Activated CD8-positive, alpha-beta T cell treated with anti-CD3 and anti-CD28 coated beads, Interleukin-2, amount 10 ng/mL, durations not matched to agents 7 days and 5 days (primary cell): ENCODE measurements at regions not wholly inside any gene's neighbourhood (a gene's known extent, or its start where the extent isn't known, plus 50 kb on each side); places are given as distances from the start of the nearest gene placed in this dataset.
"Not testable (repeated sequence)": the region's sequence is repeated elsewhere in the genome, so short reads cannot be mapped to it uniquely, and the experiment has no call there.

Experiments used
- ATAC-seq: fragments of 150-1000 bp; cut with Tn5 transposase; one replicate; pipeline ENCODE4 v1.10.0; 2021; ENCODE audit warnings: moderate library complexity
- CTCF ChIA-PET: fragments of 350-600 bp; sonication (Branson Sonifier 250); formaldehyde crosslinking; loops from one replicate; lab custom pipeline; 2021; ENCODE audit warnings: antibody characterized with exemption; lab: Charles Lee
- POLR2A ChIA-PET: fragments of 350-600 bp; sonication (Branson Sonifier 250); formaldehyde crosslinking; loops from one replicate; lab custom pipeline; 2021; ENCODE audit warnings: antibody characterized with exemption; lab: Charles Lee
- DNase-seq: peaks from one replicate; pipeline ENCODE4 v3.0.0-alpha.2; 2020
- H3K27ac Mint-ChIP-seq: one replicate; pipeline ENCODE4 v1.8.0; 2021; ENCODE audit warnings: mild to moderate bottlenecking, mixed read lengths
- H3K27me3 Mint-ChIP-seq: one replicate; pipeline ENCODE4 v1.8.0; 2021; ENCODE audit warnings: low read depth, mixed read lengths
- H3K36me3 Mint-ChIP-seq: one replicate; pipeline ENCODE4 v1.8.0; 2021; ENCODE audit warnings: low read depth, mixed read lengths
- H3K4me1 Mint-ChIP-seq: one replicate; pipeline ENCODE4 v1.8.0; 2021; ENCODE audit warnings: low read depth, mixed read lengths
- H3K4me3 Mint-ChIP-seq: one replicate; pipeline ENCODE4 v1.8.0; 2021; ENCODE audit warnings: mild to moderate bottlenecking, mixed read lengths
- H3K9me3 Mint-ChIP-seq: one replicate; pipeline ENCODE4 v1.8.0; 2022; ENCODE audit warnings: mixed read lengths; ENCODE audit not compliant: insufficient read depth

DNA sequence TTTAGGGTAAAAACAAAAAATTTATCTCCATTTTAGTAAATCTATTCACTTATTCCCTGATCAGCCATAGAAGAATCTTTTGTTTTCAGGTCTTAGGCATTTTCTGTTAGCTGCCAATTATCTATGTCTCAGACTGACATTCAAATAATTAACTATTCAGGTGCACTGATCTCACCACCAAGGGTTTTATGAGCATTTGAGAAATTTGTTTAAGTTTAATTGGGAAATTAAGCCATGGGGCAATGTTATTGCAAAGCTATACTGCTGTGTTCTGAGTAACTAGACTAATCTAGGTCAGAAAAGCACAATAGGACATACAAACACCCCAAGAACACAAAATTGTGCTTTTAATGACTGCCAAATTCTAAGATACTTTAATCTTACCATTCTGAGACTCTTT is 210.7 kb upstream of the EDNRB start:
- ChIA-PET POLR2A (no interaction called here), CTCF (interaction anchor here (2.2 to 2.8 kb wide), 2 partner anchors 8 to 9 kb away, joined by 5 to 12 read pairs; no protein-coding TSS in a partner anchor)
- Mint-ChIP-seq H3K4me1 (no peaks in the 10 kb centered on the region), H3K27me3 (peaks cover 8% of the 10 kb centered on the region), H3K27ac (no peak overlapping the region), H3K4me3 (no peak overlapping the region), H3K36me3 (no peaks in the 10 kb centered on the region), H3K9me3 (no peaks in the 10 kb centered on the region)
- DNase-seq (no peak), ATAC-seq (no peak)

DNA sequence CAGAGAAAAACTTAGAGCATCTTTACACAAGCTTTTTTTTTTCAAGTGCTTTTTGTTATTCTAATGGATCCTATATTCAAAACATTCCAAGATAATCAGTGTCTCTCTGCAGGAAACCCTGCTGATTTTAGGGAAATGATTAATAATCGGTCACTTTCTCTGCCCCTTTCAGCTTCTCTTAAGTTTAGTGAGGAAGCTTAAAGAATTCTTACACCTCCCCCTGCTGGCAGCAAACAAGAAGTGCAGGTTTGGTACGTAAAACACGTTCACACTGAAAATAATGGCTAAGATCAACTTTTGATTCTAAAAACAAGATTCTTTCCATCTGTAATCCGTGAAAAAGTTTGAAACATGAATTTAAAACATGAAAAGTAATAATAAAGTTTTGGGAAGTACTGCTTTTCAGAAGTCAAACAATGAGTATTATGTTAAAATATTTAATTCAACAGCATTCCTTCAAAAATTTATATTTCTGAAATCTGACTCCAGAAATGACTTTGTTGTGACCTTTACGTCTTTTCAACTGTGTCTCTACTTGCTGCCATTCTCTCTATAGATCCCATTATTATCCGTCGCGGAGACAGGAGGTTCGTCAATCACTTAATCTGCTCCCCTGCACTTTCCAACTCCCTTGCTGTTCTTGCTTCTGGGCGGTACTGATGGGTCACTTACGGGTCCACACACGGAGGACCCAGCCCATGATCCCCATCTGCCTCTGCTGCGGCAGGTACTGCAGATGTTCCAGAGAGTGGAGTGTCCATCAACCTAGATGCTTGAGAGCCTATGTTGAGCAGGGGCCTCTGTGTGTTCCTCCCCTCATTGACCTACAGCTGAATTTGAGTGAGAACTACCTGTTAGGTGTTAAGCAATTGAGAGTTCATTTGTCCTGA is 203.1 kb upstream of the EDNRB start:
- no peak overlapping the region for H3K27ac Mint-ChIP-seq
- peaks cover 2% of the 10 kb centered on the region for H3K4me1 Mint-ChIP-seq
- no peaks in the 10 kb centered on the region for H3K9me3 Mint-ChIP-seq
- DNase-seq, result peak; percentile 54
- CTCF ChIA-PET, result interaction anchor here (0.6 to 2.3 kb wide), 26 partner anchors 9 to 1023 kb away, joined by 3 to 22 read pairs (median 4); no protein-coding TSS in a partner anchor
- ATAC-seq, result no peak
- POLR2A ChIA-PET, result no interaction called here
- H3K36me3 Mint-ChIP-seq, result no peaks in the 10 kb centered on the region
- no peak overlapping the region for H3K4me3 Mint-ChIP-seq
- peaks cover 7% of the 10 kb centered on the region for H3K27me3 Mint-ChIP-seq

DNA sequence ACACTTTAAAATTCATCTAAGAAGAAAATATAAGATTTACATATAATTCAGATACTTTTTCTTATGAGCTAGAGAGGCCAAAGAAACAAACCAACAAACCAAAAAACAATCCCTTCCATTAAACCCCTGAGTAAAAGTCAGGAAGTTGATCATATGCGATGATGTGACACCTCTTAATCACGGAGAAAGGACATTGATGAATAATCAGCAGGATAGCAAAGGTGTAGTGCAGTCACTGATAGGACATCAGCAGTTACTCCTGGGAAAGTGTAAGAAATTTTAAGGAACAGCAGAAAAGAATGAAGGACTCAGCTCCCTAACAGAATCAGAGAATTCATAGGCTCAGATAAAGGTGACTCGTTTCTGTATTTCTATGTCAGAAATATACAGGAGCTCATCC is 202.4 kb upstream of the EDNRB start:
- H3K27ac Mint-ChIP-seq, result no peak overlapping the region
- no peak overlapping the region for H3K4me3 Mint-ChIP-seq
- H3K36me3 Mint-ChIP-seq, result no peaks in the 10 kb centered on the region
- H3K4me1 Mint-ChIP-seq, result peaks cover 2% of the 10 kb centered on the region
- ChIA-PET POLR2A (no interaction called here), CTCF (interaction anchor here (0.6 to 2.3 kb wide), 26 partner anchors 9 to 1024 kb away, joined by 3 to 22 read pairs (median 4); no protein-coding TSS in a partner anchor)
- peaks cover 7% of the 10 kb centered on the region for H3K27me3 Mint-ChIP-seq
- ATAC-seq, result no peak
- no peaks in the 10 kb centered on the region for H3K9me3 Mint-ChIP-seq
- no peak for DNase-seq

DNA sequence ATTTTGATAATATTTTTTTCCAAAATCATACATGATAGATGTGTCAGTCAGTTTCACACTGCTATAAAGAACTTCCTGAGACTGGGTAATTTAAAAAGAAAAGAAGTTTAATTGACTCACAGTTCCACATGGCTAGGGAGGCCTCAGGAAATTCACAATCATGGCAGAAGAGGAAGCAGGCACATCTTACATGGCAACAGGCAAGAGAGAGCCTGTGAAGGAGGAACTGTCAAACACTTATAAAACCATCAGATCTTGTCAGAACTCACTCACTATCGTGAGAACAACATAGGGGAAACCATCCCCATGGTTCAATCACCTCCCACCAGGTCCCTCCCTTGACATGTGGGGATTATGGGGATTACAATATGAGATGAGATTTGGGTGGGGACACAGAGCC is 201.5 kb upstream of the EDNRB start:
- H3K4me3 Mint-ChIP-seq, ATAC-seq, H3K27ac Mint-ChIP-seq, POLR2A ChIA-PET, H3K4me1 Mint-ChIP-seq, H3K36me3 Mint-ChIP-seq, H3K9me3 Mint-ChIP-seq, DNase-seq, H3K27me3 Mint-ChIP-seq: not testable (repeated sequence)
- CTCF ChIA-PET, result interaction anchor here (1.6 to 1.7 kb wide), 3 partner anchors 18 to 340 kb away, joined by 7 to 19 read pairs (median 8); no protein-coding TSS in a partner anchor

DNA sequence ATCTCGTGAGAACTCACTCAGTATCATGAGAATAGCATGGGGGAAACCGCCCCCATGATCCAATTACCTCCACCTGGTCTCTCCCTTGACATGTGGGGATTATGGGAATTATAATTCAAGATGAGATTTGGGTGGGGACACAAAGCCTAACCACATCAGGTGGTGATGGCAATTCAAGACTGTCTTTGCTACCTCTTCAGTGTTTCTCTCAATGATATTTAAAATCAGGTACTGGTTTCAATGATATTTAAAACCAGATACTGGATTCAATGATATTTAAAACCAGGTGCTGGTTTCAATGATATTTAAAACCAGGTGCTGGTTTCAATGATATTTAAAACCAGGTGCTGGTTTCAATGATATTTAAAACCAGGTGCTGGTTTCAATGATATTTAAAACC is 198.4 kb upstream of the EDNRB start:
- H3K4me3 Mint-ChIP-seq, H3K27ac Mint-ChIP-seq, H3K9me3 Mint-ChIP-seq, H3K36me3 Mint-ChIP-seq, DNase-seq, H3K4me1 Mint-ChIP-seq, H3K27me3 Mint-ChIP-seq, POLR2A ChIA-PET, ATAC-seq, CTCF ChIA-PET: not testable (repeated sequence)

DNA sequence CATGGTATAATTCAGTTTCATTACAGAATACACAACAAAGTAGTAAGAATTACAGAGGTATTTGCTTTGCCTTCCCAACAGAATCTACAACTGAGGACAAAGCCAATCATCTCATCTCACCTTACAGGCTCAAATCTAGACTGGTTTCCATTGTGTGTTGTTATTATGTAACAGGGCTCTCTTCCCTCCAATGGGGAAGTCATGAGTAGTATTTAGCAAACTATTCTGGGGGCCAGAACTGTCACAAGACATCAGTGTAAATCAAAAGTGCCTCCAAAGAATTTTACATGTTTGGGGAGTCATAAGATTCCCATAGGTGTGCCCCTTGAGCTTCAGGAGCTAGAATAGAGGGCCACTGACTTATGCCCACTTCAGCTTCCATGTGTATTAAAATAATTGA is 187.0 kb upstream of the EDNRB start:
- no peaks in the 10 kb centered on the region for H3K9me3 Mint-ChIP-seq
- ATAC-seq (no peak), DNase-seq (no peak)
- no peaks in the 10 kb centered on the region for H3K36me3 Mint-ChIP-seq
- CTCF ChIA-PET, result no interaction called here
- POLR2A ChIA-PET, result no interaction called here
- H3K27me3 Mint-ChIP-seq, result peaks cover 7% of the 10 kb centered on the region
- no peak overlapping the region for H3K27ac Mint-ChIP-seq
- no peak overlapping the region for H3K4me3 Mint-ChIP-seq
- H3K4me1 Mint-ChIP-seq, result no peaks in the 10 kb centered on the region

DNA sequence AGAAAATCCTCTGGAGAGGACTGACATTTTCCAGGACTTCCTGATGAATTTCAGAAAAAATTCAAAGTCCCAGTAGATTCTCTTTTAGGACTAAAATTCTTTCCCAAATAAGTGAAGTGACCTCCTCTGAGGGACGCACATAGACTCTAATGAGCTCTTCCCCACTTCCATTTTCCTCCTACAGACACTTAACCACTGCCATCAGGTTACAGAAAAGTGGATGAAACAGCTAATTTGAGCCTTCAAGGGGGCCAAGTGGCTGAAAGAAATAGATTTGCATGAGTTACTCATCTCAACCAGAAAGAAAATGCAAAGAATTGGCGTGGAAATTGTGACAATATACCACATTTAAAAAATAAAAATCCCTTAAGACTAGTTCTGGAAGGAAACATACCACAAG is 185.3 kb upstream of the EDNRB start:
- ATAC-seq, result no peak
- DNase-seq, result no peak
- POLR2A ChIA-PET, result no interaction called here
- Mint-ChIP-seq H3K4me3 (no peak overlapping the region), H3K27me3 (peaks cover 4% of the 10 kb centered on the region), H3K9me3 (no peaks in the 10 kb centered on the region), H3K27ac (no peak overlapping the region), H3K36me3 (no peaks in the 10 kb centered on the region), H3K4me1 (no peaks in the 10 kb centered on the region)
- CTCF ChIA-PET, result no interaction called here

DNA sequence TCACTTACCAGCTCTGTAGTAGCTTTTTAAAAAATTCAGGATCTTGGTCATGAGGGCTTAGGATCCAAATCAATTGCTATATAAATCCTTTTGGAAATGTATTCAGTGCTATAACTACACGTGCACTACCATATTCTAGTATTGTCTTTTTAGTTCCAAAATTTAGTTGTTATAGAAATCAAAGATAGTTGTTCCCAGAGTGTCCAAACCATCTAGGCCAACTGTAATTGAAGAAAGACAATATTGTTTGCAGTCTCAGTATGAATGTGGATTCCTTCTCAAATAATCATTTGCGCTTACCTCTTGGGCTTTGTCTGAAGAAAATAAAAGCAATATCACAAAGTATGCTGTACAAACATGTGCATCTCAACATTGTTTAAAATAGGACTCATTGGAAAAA is 184.1 kb upstream of the EDNRB start:
- no peaks in the 10 kb centered on the region for H3K9me3 Mint-ChIP-seq
- no peak for ATAC-seq
- H3K27ac Mint-ChIP-seq, result no peak overlapping the region
- H3K4me1 Mint-ChIP-seq, result no peaks in the 10 kb centered on the region
- no peaks in the 10 kb centered on the region for H3K36me3 Mint-ChIP-seq
- ChIA-PET CTCF (interaction anchor here (0.8 kb wide), 1 partner anchor 19 kb away, joined by 3 read pairs; no protein-coding TSS in a partner anchor), POLR2A (interaction anchor here (0.6 kb wide), 1 partner anchor 299 kb away, joined by 3 read pairs; no protein-coding TSS in a partner anchor)
- no peak for DNase-seq
- H3K27me3 Mint-ChIP-seq, result no peaks in the 10 kb centered on the region
- no peak overlapping the region for H3K4me3 Mint-ChIP-seq

DNA sequence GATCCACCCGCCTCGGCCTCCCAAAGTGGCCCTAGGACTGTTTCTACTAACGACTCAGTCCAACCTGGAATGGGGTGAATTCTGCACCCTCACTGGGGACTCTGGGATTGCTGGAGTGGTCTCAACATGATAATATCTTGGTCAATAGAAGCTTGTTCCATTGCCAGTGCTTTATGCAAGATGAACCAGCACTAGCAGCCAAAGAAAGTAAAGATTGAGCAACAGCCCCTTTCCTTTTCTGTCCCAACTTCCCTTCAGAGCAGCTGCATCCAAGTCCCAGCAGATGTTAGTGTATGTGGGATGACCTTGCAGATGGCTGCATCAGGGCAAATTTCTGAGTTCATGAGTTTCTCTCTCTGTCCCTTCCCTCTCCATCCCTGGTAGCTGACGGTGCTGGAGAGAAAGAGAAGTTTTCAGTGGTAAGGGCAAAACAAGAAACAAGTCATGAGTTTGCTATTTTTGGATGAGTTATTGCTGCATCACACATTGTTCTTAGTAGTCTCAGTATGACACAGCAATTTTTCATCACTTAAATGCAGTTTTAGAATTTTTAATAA is 183.6 kb upstream of the EDNRB start:
- no peak overlapping the region for H3K27ac Mint-ChIP-seq
- ATAC-seq (no peak), DNase-seq (no peak)
- no peaks in the 10 kb centered on the region for H3K9me3 Mint-ChIP-seq
- H3K27me3 Mint-ChIP-seq, result peaks cover 2% of the 10 kb centered on the region
- H3K4me1 Mint-ChIP-seq, result no peaks in the 10 kb centered on the region
- no peaks in the 10 kb centered on the region for H3K36me3 Mint-ChIP-seq
- POLR2A ChIA-PET, result interaction anchor here (0.6 kb wide), 1 partner anchor 299 kb away, joined by 3 read pairs; no protein-coding TSS in a partner anchor
- CTCF ChIA-PET, result interaction anchor here (0.8 kb wide), 1 partner anchor 19 kb away, joined by 3 read pairs; no protein-coding TSS in a partner anchor
- H3K4me3 Mint-ChIP-seq, result no peak overlapping the region

DNA sequence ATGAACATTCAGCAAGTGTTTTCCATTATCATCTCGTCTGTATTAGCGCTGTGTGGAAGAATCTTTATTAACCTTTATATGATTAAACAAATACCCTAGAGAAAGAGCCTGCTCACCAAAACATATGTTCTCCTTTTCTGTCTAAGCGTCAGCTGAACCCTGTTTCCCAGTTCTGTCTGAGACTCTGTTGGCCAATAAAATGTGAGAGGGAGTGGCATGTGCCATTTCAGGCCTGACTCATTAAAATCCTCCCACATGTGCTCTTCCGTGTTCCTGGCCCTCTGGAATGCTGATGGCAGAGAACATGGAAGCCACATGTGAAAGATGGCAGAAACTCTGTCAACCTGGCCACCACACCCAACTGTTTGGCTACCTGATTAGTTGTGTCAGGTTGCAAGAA is 181.9 kb upstream of the EDNRB start:
- CTCF ChIA-PET, result no interaction called here
- no peaks in the 10 kb centered on the region for H3K9me3 Mint-ChIP-seq
- DNase-seq (no peak), ATAC-seq (no peak)
- POLR2A ChIA-PET, result no interaction called here
- H3K27ac Mint-ChIP-seq, result no peak overlapping the region
- H3K36me3 Mint-ChIP-seq, result no peaks in the 10 kb centered on the region
- H3K4me1 Mint-ChIP-seq, result no peaks in the 10 kb centered on the region
- no peak overlapping the region for H3K4me3 Mint-ChIP-seq
- H3K27me3 Mint-ChIP-seq, result peaks cover 2% of the 10 kb centered on the region

DNA sequence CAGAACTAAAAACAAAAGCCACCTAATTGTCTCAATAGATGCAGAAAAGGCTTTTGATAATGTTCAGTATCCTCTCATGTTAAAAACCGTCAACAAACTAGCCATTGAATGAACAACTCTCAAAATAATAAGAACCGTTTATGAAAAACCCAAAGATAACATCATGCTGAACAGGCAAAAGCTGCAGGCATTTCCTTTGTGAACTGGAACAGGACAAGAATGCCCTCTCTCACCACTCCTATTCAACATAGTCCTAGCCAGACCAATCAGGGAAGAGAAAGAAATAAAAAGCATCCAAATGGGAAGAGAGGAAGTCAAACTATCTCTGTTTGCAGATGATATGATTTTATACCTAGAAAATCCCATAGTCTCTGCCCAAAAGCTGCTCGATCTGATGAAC is 179.6 kb upstream of the EDNRB start:
- H3K4me3 Mint-ChIP-seq, result no peak overlapping the region
- ATAC-seq, result no peak
- no peaks in the 10 kb centered on the region for H3K4me1 Mint-ChIP-seq
- ChIA-PET POLR2A (no interaction called here), CTCF (no interaction called here)
- no peaks in the 10 kb centered on the region for H3K36me3 Mint-ChIP-seq
- no peak overlapping the region for H3K27ac Mint-ChIP-seq
- H3K27me3 Mint-ChIP-seq, result peaks cover 2% of the 10 kb centered on the region
- no peak for DNase-seq
- no peaks in the 10 kb centered on the region for H3K9me3 Mint-ChIP-seq

DNA sequence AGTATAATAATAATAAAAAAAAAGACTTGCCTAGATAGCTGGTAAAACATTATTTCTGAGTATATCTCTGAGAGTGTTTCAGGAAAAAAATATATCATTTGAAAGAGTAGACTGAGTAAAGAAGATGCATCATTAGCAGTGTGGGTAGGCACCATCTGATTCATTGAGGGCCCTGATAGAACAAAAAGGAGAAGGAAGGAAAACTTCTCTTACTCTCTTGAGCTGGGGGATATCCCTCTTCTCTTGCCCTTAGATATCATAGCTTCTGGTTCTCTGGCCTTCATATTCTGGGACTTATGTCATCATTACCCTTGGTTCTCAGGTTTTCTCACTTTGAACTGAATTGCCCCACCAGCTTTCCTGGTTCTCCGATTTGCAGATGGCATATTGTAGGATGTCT is 177.6 kb upstream of the EDNRB start:
- no peaks in the 10 kb centered on the region for H3K9me3 Mint-ChIP-seq
- no peaks in the 10 kb centered on the region for H3K4me1 Mint-ChIP-seq
- no peak overlapping the region for H3K27ac Mint-ChIP-seq
- no peaks in the 10 kb centered on the region for H3K36me3 Mint-ChIP-seq
- no peak overlapping the region for H3K4me3 Mint-ChIP-seq
- DNase-seq, result no peak
- peaks cover 2% of the 10 kb centered on the region for H3K27me3 Mint-ChIP-seq
- no peak for ATAC-seq
- ChIA-PET CTCF (no interaction called here), POLR2A (no interaction called here)
